CD4-positive, CD25-positive, alpha-beta regulatory T cell (primary cell): ENCODE measurements at regions not wholly inside any gene's neighbourhood (a gene's known extent, or its start where the extent isn't known, plus 50 kb on each side); places are given as distances from the start of the nearest gene placed in this dataset.

Experiments used
- ATAC-seq, 2 donors: fragments of 150-1000 bp; cut with Tn5 transposase; one replicate each; pipeline ENCODE4 v1.10.0; 2021; ENCODE audit warnings: low read depth in 2 of 2, moderate number of reproducible peaks in 2 of 2, moderate library complexity in 1 of 2
- DNase-seq, 3 donors: peaks; one replicate each; pipeline versions ENCODE4 v3.0.0 to v3.0.0-alpha.2; 2012 to 2022; ENCODE audit warnings: mixed read lengths in 1 of 3
- H3K27ac ChIP-seq: one replicate; pipeline ENCODE4 v1.7.0; 2013; ENCODE audit warnings: mild to moderate bottlenecking, low read length; ENCODE audit not compliant: insufficient read depth, poor library complexity, severe bottlenecking
- H3K27me3 ChIP-seq: one replicate; pipeline ENCODE4 v1.7.0; 2013; ENCODE audit warnings: low read length; ENCODE audit not compliant: control insufficient read depth, insufficient read depth
- H3K36me3 ChIP-seq: one replicate; pipeline ENCODE4 v1.7.0; 2013; ENCODE audit warnings: mild to moderate bottlenecking, low read length, moderate library complexity; ENCODE audit not compliant: control insufficient read depth, insufficient read depth
- H3K4me1 ChIP-seq: 2 replicates; pipeline ENCODE4 v1.7.0; 2013; ENCODE audit warnings: mild to moderate bottlenecking, low read length; ENCODE audit not compliant: insufficient read depth, control insufficient read depth, poor library complexity, severe bottlenecking
- H3K4me3 ChIP-seq: one replicate; pipeline ENCODE4 v1.7.0; 2013; ENCODE audit warnings: low read depth, mild to moderate bottlenecking, low read length, moderate library complexity
- H3K9me3 ChIP-seq, 2 experiments: 1 replicate in 1 of 2; 2 replicates in 1 of 2; pipeline ENCODE4 v1.7.0; 2013; ENCODE audit warnings: low read length in 2 of 2, mild to moderate bottlenecking in 1 of 2, moderate library complexity in 1 of 2; ENCODE audit not compliant: control insufficient read depth in 2 of 2
- H3K27ac Mint-ChIP-seq, 3 donors: one replicate each; pipeline ENCODE4 v1.8.0; 2020 to 2022; ENCODE audit warnings: mild to moderate bottlenecking in 3 of 3, mixed read lengths in 3 of 3, moderate library complexity in 2 of 3
- H3K27me3 Mint-ChIP-seq: one replicate; pipeline ENCODE4 v1.8.0; 2022; ENCODE audit warnings: mild to moderate bottlenecking, mixed read lengths
- H3K36me3 Mint-ChIP-seq: one replicate; pipeline ENCODE4 v1.8.0; 2020; ENCODE audit warnings: mixed read lengths
- H3K4me1 Mint-ChIP-seq, 4 donors: one replicate each; pipeline ENCODE4 v1.8.0; 2020 to 2022; ENCODE audit warnings: mixed read lengths in 4 of 4, mild to moderate bottlenecking in 1 of 4
- H3K4me3 Mint-ChIP-seq, 4 donors: one replicate each; pipeline ENCODE4 v1.8.0; 2020 to 2022; ENCODE audit warnings: mild to moderate bottlenecking in 4 of 4, mixed read lengths in 4 of 4, moderate library complexity in 3 of 4
- H3K9me3 Mint-ChIP-seq, 7 donors: one replicate each; pipeline ENCODE4 v1.8.0; 2020 to 2022; ENCODE audit warnings: mixed read lengths in 7 of 7, mild to moderate bottlenecking in 3 of 7, moderate library complexity in 2 of 7

- Histone ChIP-seq H3K27ac (no peak overlapping the region), H3K9me3 (no peaks in the 10 kb centered on the region), H3K4me3 (no peak overlapping the region), H3K27me3 (peaks cover 18% of the 10 kb centered on the region), H3K36me3 (no peaks in the 10 kb centered on the region), H3K4me1 (no peaks in the 10 kb centered on the region)
- ATAC-seq, result no peak
- Mint-ChIP-seq H3K9me3 (peaks cover 0 to 1% (median 0%) of the 10 kb centered on the region in 7 donors), H3K4me3 (no peak overlapping the region), H3K27ac (no peak overlapping the region), H3K27me3 (peaks cover 38% of the 10 kb centered on the region), H3K36me3 (no peaks in the 10 kb centered on the region), H3K4me1 (no peaks in the 10 kb centered on the region)
- DNase-seq, result no peak
Observed at GRCh38 chr1:30812076-30812475, 54.5 kb upstream of the LAPTM5 start.

- H3K27ac Mint-ChIP-seq, result no peak overlapping the region
- ATAC-seq, result no peak
- Histone ChIP-seq H3K4me1 (no peaks in the 10 kb centered on the region), H3K27me3 (peaks cover 18% of the 10 kb centered on the region), H3K27ac (no peak overlapping the region), H3K36me3 (no peaks in the 10 kb centered on the region), H3K4me3 (no peak overlapping the region), H3K9me3 (no peaks in the 10 kb centered on the region)
- peaks cover 0 to 1% (median 0%) of the 10 kb centered on the region in 7 donors for H3K9me3 Mint-ChIP-seq
- no peak for DNase-seq
- peaks cover 41% of the 10 kb centered on the region for H3K27me3 Mint-ChIP-seq
- no peaks in the 10 kb centered on the region for H3K4me1 Mint-ChIP-seq
- H3K4me3 Mint-ChIP-seq, result no peak overlapping the region
- no peaks in the 10 kb centered on the region for H3K36me3 Mint-ChIP-seq
Observed at GRCh38 chr1:30811187-30811586, 53.6 kb upstream of the LAPTM5 start.

- Mint-ChIP-seq H3K27me3 (peaks cover 47% of the 10 kb centered on the region), H3K36me3 (no peaks in the 10 kb centered on the region), H3K4me3 (no peak overlapping the region), H3K27ac (no peak overlapping the region), H3K4me1 (no peaks in the 10 kb centered on the region), H3K9me3 (peaks cover 0 to 1% (median 0%) of the 10 kb centered on the region in 7 donors)
- Histone ChIP-seq H3K27me3 (peaks cover 18% of the 10 kb centered on the region), H3K4me3 (no peak overlapping the region), H3K27ac (no peak overlapping the region), H3K4me1 (no peaks in the 10 kb centered on the region), H3K9me3 (no peaks in the 10 kb centered on the region), H3K36me3 (no peaks in the 10 kb centered on the region)
- no peak for ATAC-seq
- no peak for DNase-seq
Observed at GRCh38 chr1:30810416-30811080, 53.0 kb upstream of the LAPTM5 start.

GRCh38 chr1:30809514-30810263, 52.1 kb upstream of the LAPTM5 start:
- Mint-ChIP-seq H3K4me1 (no peaks in the 10 kb centered on the region), H3K4me3 (no peak overlapping the region), H3K9me3 (peaks cover 0 to 1% (median 0%) of the 10 kb centered on the region in 7 donors), H3K27ac (no peak overlapping the region), H3K36me3 (no peaks in the 10 kb centered on the region), H3K27me3 (peaks cover 56% of the 10 kb centered on the region)
- Histone ChIP-seq H3K4me3 (no peak overlapping the region), H3K27me3 (peaks cover 15% of the 10 kb centered on the region), H3K36me3 (no peaks in the 10 kb centered on the region), H3K9me3 (no peaks in the 10 kb centered on the region), H3K27ac (no peak overlapping the region), H3K4me1 (no peaks in the 10 kb centered on the region)
- DNase-seq, result no peak
- ATAC-seq, result no peak

- H3K4me1 Mint-ChIP-seq, result no peaks in the 10 kb centered on the region
- H3K9me3 Mint-ChIP-seq, result no peaks in the 10 kb centered on the region
- peaks cover 15% of the 10 kb centered on the region for H3K27me3 ChIP-seq
- no peak overlapping the region for H3K4me3 ChIP-seq
- peaks cover 67% of the 10 kb centered on the region for H3K27me3 Mint-ChIP-seq
- no peak overlapping the region for H3K27ac Mint-ChIP-seq
- no peak for DNase-seq
- no peaks in the 10 kb centered on the region for H3K4me1 ChIP-seq
- no peaks in the 10 kb centered on the region for H3K36me3 ChIP-seq
- H3K4me3 Mint-ChIP-seq, result no peak overlapping the region
- no peaks in the 10 kb centered on the region for H3K9me3 ChIP-seq
- H3K27ac ChIP-seq, result no peak overlapping the region
- no peaks in the 10 kb centered on the region for H3K36me3 Mint-ChIP-seq
- no peak for ATAC-seq
Observed at GRCh38 chr1:30808067-30808662, 50.6 kb upstream of the LAPTM5 start.

- Mint-ChIP-seq H3K27ac (no peak overlapping the region), H3K4me1 (no peaks in the 10 kb centered on the region), H3K9me3 (no peaks in the 10 kb centered on the region), H3K27me3 (peaks cover 67% of the 10 kb centered on the region), H3K4me3 (no peak overlapping the region), H3K36me3 (no peaks in the 10 kb centered on the region)
- H3K9me3 ChIP-seq, result no peaks in the 10 kb centered on the region
- H3K27me3 ChIP-seq, result peaks cover 15% of the 10 kb centered on the region
- no peak overlapping the region for H3K4me3 ChIP-seq
- H3K4me1 ChIP-seq, result no peaks in the 10 kb centered on the region
- no peaks in the 10 kb centered on the region for H3K36me3 ChIP-seq
- H3K27ac ChIP-seq, result no peak overlapping the region
- DNase-seq (no peak), ATAC-seq (no peak)
Observed at GRCh38 chr1:30807318-30808066, 49.9 kb upstream of the LAPTM5 start.
